GM12892 (cell line): ENCODE measurements at regions not wholly inside any gene's neighbourhood (a gene's known extent, or its start where the extent isn't known, plus 50 kb on each side); places are given as distances from the start of the nearest gene placed in this dataset.

Source experiments
- POLR2A ChIP-seq: IDR thresholded peaks from 2 replicates; pipeline ENCODE4 v1.6.1; 2011; ENCODE audit warnings: low read depth, low read length, control low read depth
- TAF1 ChIP-seq: IDR thresholded peaks from 2 replicates; pipeline ENCODE4 v1.6.1; 2011; ENCODE audit warnings: low read depth, mild to moderate bottlenecking, control low read depth, low read length, borderline replicate concordance

GRCh38 chr6:21985904-21986303 lies 310.9 kb downstream of the PRL start:
- TF ChIP-seq TAF1: no peak
- TF ChIP-seq POLR2A: no peak
